Astrocyte (in vitro differentiated cells and primary cell): ENCODE measurements at regions not wholly inside any gene's neighbourhood (a gene's known extent, or its start where the extent isn't known, plus 50 kb on each side); places are given as distances from the start of the nearest gene placed in this dataset.

Experiments used
- CTCF ChIP-seq: IDR thresholded peaks from 2 replicates; pipeline ENCODE4 v1.5.1; 2011; ENCODE audit warnings: low read depth, mild to moderate bottlenecking, inconsistent platforms, low read length, moderate library complexity; ENCODE audit not compliant: insufficient read depth
- EZH2 ChIP-seq: IDR thresholded peaks from 2 replicates; pipeline ENCODE4 v1.6.1; 2012; ENCODE audit warnings: mild to moderate bottlenecking, low read length, inconsistent platforms; ENCODE audit not compliant: insufficient read depth

GRCh38 chr5:93017849-93018248 is 563.2 kb downstream of the NR2F1-AS1 start:
- no peak for TF ChIP-seq CTCF
- TF ChIP-seq EZH2 = no peak
